ENCODE measurements at regions not wholly inside any gene's neighbourhood (a gene's known extent, or its start where the extent isn't known, plus 50 kb on each side); places are given as distances from the start of the nearest gene placed in this dataset.
A peak's percentile ranks its signal among the peaks of the same experiment; 100 is the strongest.

GRCh38 chr11:90732486-90732885 lies 509.6 kb upstream of the CHORDC1 start:
- TF ChIP-seq CTCF (conservative IDR thresholded peaks at IDR 0.05; ENCODE audit: low read depth, low read length) = no peak
- no peak overlapping the region for H3K4me3 ChIP-seq (ENCODE audit: low read depth, low read length)
- no peak for DNase-seq (ENCODE audit: low read depth)

- DNase-seq (ENCODE audit: low read depth) = no peak
- H3K4me3 ChIP-seq (ENCODE audit: low read depth, low read length) = no peak overlapping the region
- TF ChIP-seq CTCF (conservative IDR thresholded peaks at IDR 0.05; ENCODE audit: low read depth, low read length) = no peak
These were observed 500.6 kb upstream of the CHORDC1 start for GRCh38 chr11:90723475-90723874.

GRCh38 chr11:90722552-90723190 lies 499.8 kb upstream of the CHORDC1 start:
- TF ChIP-seq CTCF (conservative IDR thresholded peaks at IDR 0.05; ENCODE audit: low read depth, low read length) = no peak
- no peak overlapping the region for H3K4me3 ChIP-seq (ENCODE audit: low read depth, low read length)
- peak; percentile 15 for DNase-seq (ENCODE audit: low read depth)

- TF ChIP-seq CTCF (conservative IDR thresholded peaks at IDR 0.05; ENCODE audit: low read depth, low read length) = no peak
- no peak overlapping the region for H3K4me3 ChIP-seq (ENCODE audit: low read depth, low read length)
These were observed 494.7 kb upstream of the CHORDC1 start for GRCh38 chr11:90717522-90717921.

GRCh38 chr11:90705661-90706060 lies 482.8 kb upstream of the CHORDC1 start:
- no peak overlapping the region for H3K4me3 ChIP-seq (ENCODE audit: low read depth, low read length)
- peak; percentile 17 for DNase-seq (ENCODE audit: low read depth)
- TF ChIP-seq CTCF (conservative IDR thresholded peaks at IDR 0.05; ENCODE audit: low read depth, low read length) = no peak

More at GRCh38 chr11:90717522-90717921, 494.7 kb upstream of the CHORDC1 start:
- DNase-seq (ENCODE audit: low read depth) = no peak

GRCh38 chr11:90704510-90704909 lies 481.7 kb upstream of the CHORDC1 start:
- no peak for TF ChIP-seq CTCF (conservative IDR thresholded peaks at IDR 0.05; ENCODE audit: low read depth, low read length)
- no peak for DNase-seq (ENCODE audit: low read depth)
- H3K4me3 ChIP-seq (ENCODE audit: low read depth, low read length) = no peak overlapping the region

GRCh38 chr11:90701716-90702115 lies 478.9 kb upstream of the CHORDC1 start:
- H3K4me3 ChIP-seq (ENCODE audit: low read depth, low read length) = no peak overlapping the region
- TF ChIP-seq CTCF (conservative IDR thresholded peaks at IDR 0.05; ENCODE audit: low read depth, low read length) = no peak
- no peak for DNase-seq (ENCODE audit: low read depth)
